ENCODE measurements at regions not wholly inside any gene's neighbourhood (a gene's known extent, or its start where the extent isn't known, plus 50 kb on each side); places are given as distances from the start of the nearest gene placed in this dataset.

DNA sequence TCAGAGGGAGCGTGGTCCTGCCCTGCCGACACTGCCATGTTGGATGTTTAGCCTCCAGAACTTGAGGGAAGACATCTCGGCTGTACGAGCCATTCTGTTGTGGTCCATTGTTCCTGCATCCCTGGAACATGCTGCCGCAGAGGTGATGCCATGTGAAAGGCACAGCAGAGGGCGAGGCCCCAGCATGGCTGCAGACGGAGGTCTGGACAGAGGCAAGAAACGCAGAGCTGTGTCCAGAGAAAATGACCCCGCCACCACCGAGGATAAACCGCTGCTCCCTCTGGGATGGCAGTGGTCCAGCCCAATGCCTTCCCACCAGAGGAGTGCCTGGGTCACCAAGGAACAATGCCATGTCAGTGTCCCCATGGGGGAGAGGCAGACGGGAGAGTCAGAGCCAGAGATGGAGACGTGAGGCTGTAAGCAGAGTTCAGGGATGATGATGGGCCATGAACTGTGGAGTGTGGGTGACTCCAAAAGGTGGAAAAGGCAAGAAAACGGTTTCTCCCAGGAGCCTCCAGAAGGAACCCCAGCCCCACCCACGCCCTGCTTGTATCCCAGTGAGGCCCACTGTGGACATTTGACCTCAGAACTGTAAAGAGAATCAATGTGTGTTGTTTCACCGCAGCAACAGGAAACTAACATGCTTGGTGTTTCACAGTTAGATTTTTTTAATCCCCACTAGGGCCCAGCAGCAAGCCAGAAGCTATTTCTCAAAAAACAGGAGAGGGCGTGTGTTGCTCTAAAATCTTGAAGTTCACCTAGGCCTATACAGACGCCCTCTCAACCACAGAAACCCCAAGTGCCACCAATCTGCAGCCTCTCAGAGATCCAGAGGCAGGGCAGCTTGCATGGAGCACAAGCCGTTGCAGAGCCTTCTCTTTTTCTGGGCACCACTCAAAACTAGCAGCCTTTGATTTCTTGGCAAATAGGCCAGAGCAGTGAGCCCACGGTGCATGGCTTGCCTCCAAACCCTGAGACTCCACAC is 1422.9 kb downstream of the TBC1D22A start:
- DNase-seq (ENCODE audit: low read depth): no peak
- TF ChIP-seq, protein P1, sequence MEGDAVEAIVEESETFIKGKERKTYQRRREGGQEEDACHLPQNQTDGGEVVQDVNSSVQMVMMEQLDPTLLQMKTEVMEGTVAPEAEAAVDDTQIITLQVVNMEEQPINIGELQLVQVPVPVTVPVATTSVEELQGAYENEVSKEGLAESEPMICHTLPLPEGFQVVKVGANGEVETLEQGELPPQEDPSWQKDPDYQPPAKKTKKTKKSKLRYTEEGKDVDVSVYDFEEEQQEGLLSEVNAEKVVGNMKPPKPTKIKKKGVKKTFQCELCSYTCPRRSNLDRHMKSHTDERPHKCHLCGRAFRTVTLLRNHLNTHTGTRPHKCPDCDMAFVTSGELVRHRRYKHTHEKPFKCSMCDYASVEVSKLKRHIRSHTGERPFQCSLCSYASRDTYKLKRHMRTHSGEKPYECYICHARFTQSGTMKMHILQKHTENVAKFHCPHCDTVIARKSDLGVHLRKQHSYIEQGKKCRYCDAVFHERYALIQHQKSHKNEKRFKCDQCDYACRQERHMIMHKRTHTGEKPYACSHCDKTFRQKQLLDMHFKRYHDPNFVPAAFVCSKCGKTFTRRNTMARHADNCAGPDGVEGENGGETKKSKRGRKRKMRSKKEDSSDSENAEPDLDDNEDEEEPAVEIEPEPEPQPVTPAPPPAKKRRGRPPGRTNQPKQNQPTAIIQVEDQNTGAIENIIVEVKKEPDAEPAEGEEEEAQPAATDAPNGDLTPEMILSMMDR (conservative IDR thresholded peaks at IDR 0.05; ENCODE audit: low read depth, low read length): no peak
- no peak overlapping the region for H3K4me3 ChIP-seq (ENCODE audit: low read depth, low read length)

GRCh38 chr22:48182846-48183805 is 1420.7 kb downstream of the TBC1D22A start:
- TF ChIP-seq, protein P1 (conservative IDR thresholded peaks at IDR 0.05; ENCODE audit: low read depth, low read length): no peak
- no peak overlapping the region for H3K4me3 ChIP-seq (ENCODE audit: low read depth, low read length)
- DNase-seq (ENCODE audit: low read depth): no peak

- H3K4me3 ChIP-seq (ENCODE audit: low read depth, low read length): no peak overlapping the region
- no peak for DNase-seq (ENCODE audit: low read depth)
- TF ChIP-seq, protein P1 (conservative IDR thresholded peaks at IDR 0.05; ENCODE audit: low read depth, low read length): no peak
Observed at GRCh38 chr22:48182031-48182430, 1419.6 kb downstream of the TBC1D22A start.

- DNase-seq (ENCODE audit: low read depth): no peak
- H3K4me3 ChIP-seq (ENCODE audit: low read depth, low read length): no peak overlapping the region
- TF ChIP-seq, protein P1 (conservative IDR thresholded peaks at IDR 0.05; ENCODE audit: low read depth, low read length): no peak
Observed at GRCh38 chr22:48181263-48181955, 1419.0 kb downstream of the TBC1D22A start.

GRCh38 chr22:48180631-48181030 is 1418.2 kb downstream of the TBC1D22A start:
- DNase-seq (ENCODE audit: low read depth): no peak
- TF ChIP-seq, protein P1 (conservative IDR thresholded peaks at IDR 0.05; ENCODE audit: low read depth, low read length): no peak
- no peak overlapping the region for H3K4me3 ChIP-seq (ENCODE audit: low read depth, low read length)
